ENCODE measurements at regions not wholly inside any gene's neighbourhood (a gene's known extent, or its start where the extent isn't known, plus 50 kb on each side); places are given as distances from the start of the nearest gene placed in this dataset.

DNA sequence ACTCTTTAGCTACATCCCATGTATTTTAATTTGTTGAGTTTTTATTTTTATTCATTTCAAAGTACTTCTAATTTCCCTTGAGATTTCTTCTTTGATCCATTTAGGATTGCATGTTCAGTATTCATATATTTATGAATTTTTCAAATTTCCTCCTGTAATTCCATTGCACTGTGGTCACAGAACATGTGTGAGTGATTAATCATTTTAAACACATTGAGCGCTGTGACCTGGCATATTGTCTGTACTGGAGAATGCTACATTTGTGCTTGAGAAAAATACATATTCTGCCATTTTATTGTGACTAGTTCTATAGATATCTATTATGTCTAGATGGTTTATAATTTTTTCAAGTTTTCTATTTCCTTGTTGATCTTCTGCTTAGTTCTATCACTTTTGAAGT, 353.7 kb downstream of the RAD51AP2 start:
- no peak overlapping the region for H3K4me3 ChIP-seq (ENCODE audit: control extremely low read depth in 1 of 5, extremely low read depth in 1 of 5, insufficient read depth in 1 of 5, low read depth in 2 of 5, low read length in 4 of 5)
- no peaks in the 10 kb centered on the region for H3K27me3 ChIP-seq (replicated peaks in 1 of 4; ENCODE audit: control extremely low read depth in 1 of 4, control insufficient read depth in 3 of 4, insufficient read depth in 4 of 4, low read length in 3 of 4)
- Mint-ChIP-seq H3K4me1 (peaks cover 20% of the 10 kb centered on the region), H3K27ac (no peak overlapping the region), H3K9me3 (ENCODE audit: insufficient read depth) (no peaks in the 10 kb centered on the region), H3K27me3 (no peaks in the 10 kb centered on the region), H3K4me3 (no peak overlapping the region)
- H3K4me2 ChIP-seq (replicated peaks; ENCODE audit: low read depth, low read length, poor library complexity, severe bottlenecking): no peak overlapping the region
- peaks cover 12 to 14% of the 10 kb centered on the region in 2 donors for H3K4me1 ChIP-seq (ENCODE audit: control insufficient read depth in 2 of 2, insufficient read depth in 2 of 2, low read length in 2 of 2)
- intact Hi-C loops (cut with micrococcal nuclease): no loop called here
- no peak overlapping the region for H3K9ac ChIP-seq (ENCODE audit: low read length)
- no peaks in the 10 kb centered on the region for H4K20me1 ChIP-seq (ENCODE audit: control insufficient read depth, insufficient read depth, low read length, poor library complexity, severe bottlenecking)
- ChIA-PET CTCF (no interaction called here), POLR2A (no interaction called here)
- DNase-seq (no peak), ATAC-seq (ENCODE audit: low read depth) (no peak)
- no peak overlapping the region for H3K27ac ChIP-seq (ENCODE audit: low read length in 2 of 2)
- no peaks in the 10 kb centered on the region for H3K9me3 ChIP-seq (ENCODE audit: control extremely low read depth in 1 of 3, control insufficient read depth in 2 of 3, insufficient read depth in 1 of 3, low read length in 2 of 3)
- no peak for TF ChIP-seq EZH2 (IDR thresholded peaks at IDR 0.05; ENCODE audit: borderline replicate concordance, insufficient read depth, low read depth, low read length, poor library complexity, severe bottlenecking)
- TF ChIP-seq, protein P1, sequence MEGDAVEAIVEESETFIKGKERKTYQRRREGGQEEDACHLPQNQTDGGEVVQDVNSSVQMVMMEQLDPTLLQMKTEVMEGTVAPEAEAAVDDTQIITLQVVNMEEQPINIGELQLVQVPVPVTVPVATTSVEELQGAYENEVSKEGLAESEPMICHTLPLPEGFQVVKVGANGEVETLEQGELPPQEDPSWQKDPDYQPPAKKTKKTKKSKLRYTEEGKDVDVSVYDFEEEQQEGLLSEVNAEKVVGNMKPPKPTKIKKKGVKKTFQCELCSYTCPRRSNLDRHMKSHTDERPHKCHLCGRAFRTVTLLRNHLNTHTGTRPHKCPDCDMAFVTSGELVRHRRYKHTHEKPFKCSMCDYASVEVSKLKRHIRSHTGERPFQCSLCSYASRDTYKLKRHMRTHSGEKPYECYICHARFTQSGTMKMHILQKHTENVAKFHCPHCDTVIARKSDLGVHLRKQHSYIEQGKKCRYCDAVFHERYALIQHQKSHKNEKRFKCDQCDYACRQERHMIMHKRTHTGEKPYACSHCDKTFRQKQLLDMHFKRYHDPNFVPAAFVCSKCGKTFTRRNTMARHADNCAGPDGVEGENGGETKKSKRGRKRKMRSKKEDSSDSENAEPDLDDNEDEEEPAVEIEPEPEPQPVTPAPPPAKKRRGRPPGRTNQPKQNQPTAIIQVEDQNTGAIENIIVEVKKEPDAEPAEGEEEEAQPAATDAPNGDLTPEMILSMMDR (IDR thresholded peaks at IDR 0.05): no peak
- H2AFZ ChIP-seq (ENCODE audit: insufficient read depth, low read depth, low read length, poor library complexity, severe bottlenecking): no peak overlapping the region
- no peaks in the 10 kb centered on the region for H3K36me3 ChIP-seq (replicated peaks in 1 of 2; ENCODE audit: control extremely low read depth in 1 of 2, control insufficient read depth in 1 of 2, extremely low read depth in 1 of 2, insufficient read depth in 2 of 2, low read length in 1 of 2)
- 80% methylated on average over 1 of the region's 1 CpG for WGBS (ENCODE audit: insufficient coverage)
- H3K79me2 ChIP-seq (ENCODE audit: control insufficient read depth, insufficient read depth, low read length): no peaks in the 10 kb centered on the region

DNA sequence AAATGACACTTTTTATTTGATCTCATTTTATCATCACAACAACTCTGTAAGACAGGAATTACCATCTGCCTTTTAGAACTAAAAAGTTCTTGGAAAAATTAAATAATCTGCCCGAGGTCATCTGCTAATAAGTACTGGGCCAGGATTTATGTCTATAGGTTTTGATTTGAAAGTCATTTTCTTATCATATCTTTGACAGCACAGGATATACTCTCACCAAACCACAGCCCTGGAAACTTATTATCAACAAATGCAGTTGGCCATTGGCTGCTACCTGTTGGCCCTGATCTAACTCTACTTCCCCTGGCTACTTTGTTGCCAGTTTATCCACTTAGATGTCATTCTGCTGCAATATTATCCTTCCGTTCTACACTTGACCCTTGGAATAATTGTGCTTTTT, 354.6 kb downstream of the RAD51AP2 start:
- Histone ChIP-seq H3K4me2 (replicated peaks; ENCODE audit: low read depth, low read length, poor library complexity, severe bottlenecking) (no peak overlapping the region), H3K9ac (ENCODE audit: low read length) (no peak overlapping the region), H3K4me3 (ENCODE audit: control extremely low read depth in 1 of 5, extremely low read depth in 1 of 5, insufficient read depth in 1 of 5, low read depth in 2 of 5, low read length in 4 of 5) (no peak overlapping the region), H3K27me3 (replicated peaks in 1 of 4; ENCODE audit: control extremely low read depth in 1 of 4, control insufficient read depth in 3 of 4, insufficient read depth in 4 of 4, low read length in 3 of 4) (no peaks in the 10 kb centered on the region), H3K27ac (ENCODE audit: low read length in 2 of 2) (no peak overlapping the region), H3K36me3 (replicated peaks in 1 of 2; ENCODE audit: control extremely low read depth in 1 of 2, control insufficient read depth in 1 of 2, extremely low read depth in 1 of 2, insufficient read depth in 2 of 2, low read length in 1 of 2) (no peaks in the 10 kb centered on the region), H4K20me1 (ENCODE audit: control insufficient read depth, insufficient read depth, low read length, poor library complexity, severe bottlenecking) (no peaks in the 10 kb centered on the region), H3K79me2 (ENCODE audit: control insufficient read depth, insufficient read depth, low read length) (no peaks in the 10 kb centered on the region), H3K4me1 (ENCODE audit: control insufficient read depth in 2 of 2, insufficient read depth in 2 of 2, low read length in 2 of 2) (peaks cover 12 to 14% of the 10 kb centered on the region in 2 donors), H2AFZ (ENCODE audit: insufficient read depth, low read depth, low read length, poor library complexity, severe bottlenecking) (no peak overlapping the region), H3K9me3 (ENCODE audit: control extremely low read depth in 1 of 3, control insufficient read depth in 2 of 3, insufficient read depth in 1 of 3, low read length in 2 of 3) (no peaks in the 10 kb centered on the region)
- no peaks in the 10 kb centered on the region for H3K9me3 Mint-ChIP-seq (ENCODE audit: insufficient read depth)
- no CpG with 5 or more reads among the region's 2 CpGs for WGBS (ENCODE audit: insufficient coverage)
- no peak for DNase-seq
- H3K4me1 Mint-ChIP-seq: peaks cover 20% of the 10 kb centered on the region
- TF ChIP-seq EZH2 (IDR thresholded peaks at IDR 0.05; ENCODE audit: borderline replicate concordance, insufficient read depth, low read depth, low read length, poor library complexity, severe bottlenecking): no peak
- TF ChIP-seq, protein P1 (IDR thresholded peaks at IDR 0.05): no peak
- intact Hi-C loops (cut with micrococcal nuclease): no loop called here
- no peak overlapping the region for H3K4me3 Mint-ChIP-seq
- H3K27ac Mint-ChIP-seq: no peak overlapping the region
- CTCF ChIA-PET: no interaction called here
- POLR2A ChIA-PET: no interaction called here
- no peaks in the 10 kb centered on the region for H3K27me3 Mint-ChIP-seq
- no peak for ATAC-seq (ENCODE audit: low read depth)
